HepG2 (cell line): ENCODE measurements at regions not wholly inside any gene's neighbourhood (a gene's known extent, or its start where the extent isn't known, plus 50 kb on each side); places are given as distances from the start of the nearest gene placed in this dataset.

Experiments
- ATAC-seq: fragments of 200-7000 bp; cut with Tn5 transposase; 3 replicates; pipeline ENCODE4 v1.9.1; 2020; ENCODE audit warnings: mild to moderate bottlenecking, moderate library complexity
- BruUV-seq: library from RNA; stranded (reverse); fragments of 400-500 nt; replicated peaks from 2 replicates; lab custom pipeline; 2021; lab: Mats Ljungman, UMichigan
- CTCF ChIA-PET: fragments of 300-600 bp; formaldehyde crosslinking; extraction: SDS; loops from one replicate; lab custom pipeline; 2021; ENCODE audit warnings: low total read pairs, inconsistent platforms, low intra/inter-chr PET ratio; lab: Yijun Ruan, JAX
- POLR2A ChIA-PET: fragments of 350-600 bp; sonication (Branson Sonifier 250); formaldehyde crosslinking; loops from one replicate; lab custom pipeline; 2020; ENCODE audit warnings: antibody characterized with exemption, inconsistent platforms; lab: Yijun Ruan, JAX
- DNase-seq: peaks from one replicate; pipeline ENCODE4 v3.0.0-alpha.2; 2015; ENCODE audit warnings: low spot score
- FAIRE-seq: peaks from 3 replicates; lab custom pipeline; 2011; peaks lifted over from hg19 to GRCh38; lab: Jason Lieb, UNC
- H2AFZ ChIP-seq: one replicate; pipeline ENCODE4 v1.6.1; 2011; ENCODE audit warnings: low read length, inconsistent platforms
- H3K27ac ChIP-seq: fragments of 300-600 bp; 3 replicates; pipeline ENCODE4 v1.8.0; 2011; ENCODE audit warnings: mixed run types, mild to moderate bottlenecking, mixed read lengths, low read length, inconsistent platforms; ENCODE audit not compliant: insufficient read depth; ENCODE audit errors: extremely low read length
- H3K27me3 ChIP-seq, 2 experiments: fragments of 200-600 bp in 1 of 2; 2 replicates in 1 of 2; 3 replicates in 1 of 2; pipeline versions ENCODE4 v1.6.0 to v1.8.0; 2011; ENCODE audit warnings: low read length in 2 of 2, mild to moderate bottlenecking in 2 of 2, moderate library complexity in 2 of 2, inconsistent platforms in 1 of 2; ENCODE audit not compliant: insufficient read depth in 2 of 2, control insufficient read depth in 1 of 2
- H3K36me3 ChIP-seq, 2 experiments: fragments of 200-600 bp in 1 of 2; replicated peaks in 1 of 2; 2 replicates in 1 of 2; 3 replicates in 1 of 2; pipeline versions ENCODE4 v1.5.1 to v1.8.0; 2011; ENCODE audit warnings: low read length in 2 of 2, inconsistent platforms in 1 of 2; ENCODE audit not compliant: insufficient read depth in 2 of 2, control insufficient read depth in 1 of 2
- H3K4me1 ChIP-seq: 2 replicates; pipeline ENCODE4 v1.5.1; 2012; ENCODE audit warnings: low read length, inconsistent platforms; ENCODE audit not compliant: insufficient read depth
- H3K4me2 ChIP-seq: 2 replicates; pipeline ENCODE4 v1.6.0; 2011; ENCODE audit warnings: low read depth, low read length, inconsistent platforms
- H3K4me3 ChIP-seq, 3 experiments: fragments of 200-600 bp in 1 of 3; sonication (generic), shearing (Covaris generic) in 1 of 3; replicated peaks in 1 of 3; 2 replicates each; pipeline ENCODE4 v1.5.1; 2011 to 2016; ENCODE audit warnings: low read length in 3 of 3, inconsistent platforms in 2 of 3, low read depth in 2 of 3, mild to moderate bottlenecking in 2 of 3, control low read depth in 1 of 3, mixed read lengths in 1 of 3; ENCODE audit not compliant: insufficient read depth in 1 of 3
- H3K79me2 ChIP-seq: one replicate; pipeline ENCODE4 v1.6.1; 2011; ENCODE audit warnings: low read length, inconsistent platforms; ENCODE audit not compliant: insufficient read depth
- H3K9ac ChIP-seq: 2 replicates; pipeline ENCODE4 v1.6.0; 2011; ENCODE audit warnings: mild to moderate bottlenecking, low read depth, low read length, inconsistent platforms; ENCODE audit not compliant: insufficient read depth
- H3K9me3 ChIP-seq: 2 replicates; pipeline ENCODE4 v1.5.1; 2012; ENCODE audit warnings: mild to moderate bottlenecking, low read length
- H4K20me1 ChIP-seq: 2 replicates; pipeline ENCODE4 v1.6.0; 2011; ENCODE audit warnings: inconsistent platforms, mild to moderate bottlenecking, low read length, moderate library complexity; ENCODE audit not compliant: insufficient read depth
- CBX2 ChIP-seq, 2 experiments: fragments of 200-600 bp in 1 of 2; sonication (generic); formaldehyde crosslinking in 1 of 2; IDR thresholded peaks; 2 replicates each; pipeline versions ENCODE4 v1.7.0 to v1.8.1; 2018 to 2022; ENCODE audit warnings: low read depth in 2 of 2, low read length in 1 of 2, mild to moderate bottlenecking in 1 of 2, missing genetic modification reagents in 1 of 2
- HHEX ChIP-seq: IDR thresholded peaks from 2 replicates; pipeline ENCODE4 v1.6.1; 2016; ENCODE audit warnings: control low read depth
- HMGA1 ChIP-seq: sonication (generic); formaldehyde crosslinking; conservative IDR thresholded peaks from 2 replicates; pipeline ENCODE4 v1.4.0; 2020; ENCODE audit warnings: missing genetic modification reagents
- HNRNPH1 ChIP-seq: fragments of 200-400 bp; formaldehyde crosslinking; optimal IDR thresholded peaks from 2 replicates; pipeline ENCODE3; 2017; ENCODE audit warnings: mild to moderate bottlenecking, low read depth, low read length
- MED13 ChIP-seq: sonication (generic); formaldehyde crosslinking; IDR thresholded peaks from 2 replicates; pipeline ENCODE4 v1.5.0; 2020; ENCODE audit warnings: missing genetic modification reagents
- ZNF124 ChIP-seq: sonication (generic); formaldehyde crosslinking; IDR thresholded peaks from 2 replicates; pipeline ENCODE4 v1.4.0; 2020; ENCODE audit warnings: missing genetic modification reagents
- ZNF17 ChIP-seq: sonication (generic); formaldehyde crosslinking; IDR thresholded peaks from 2 replicates; pipeline ENCODE4 v1.5.0; 2020; ENCODE audit warnings: mild to moderate bottlenecking, missing genetic modification reagents
- ZNF225 ChIP-seq: sonication (generic); formaldehyde crosslinking; IDR thresholded peaks from 2 replicates; pipeline ENCODE4 v1.4.0; 2020; ENCODE audit warnings: mild to moderate bottlenecking, missing genetic modification reagents
- ZNF263 ChIP-seq: sonication (generic); formaldehyde crosslinking; IDR thresholded peaks from 2 replicates; pipeline ENCODE4 v1.4.0; 2020; ENCODE audit warnings: missing genetic modification reagents
- ZNF549 ChIP-seq: sonication (generic); formaldehyde crosslinking; IDR thresholded peaks from 2 replicates; pipeline ENCODE4 v1.5.0; 2020; ENCODE audit warnings: missing genetic modification reagents
- ZNF737 ChIP-seq: sonication (generic); formaldehyde crosslinking; IDR thresholded peaks from 2 replicates; pipeline ENCODE4 v1.5.0; 2020; ENCODE audit warnings: missing genetic modification reagents, mild to moderate bottlenecking, borderline replicate concordance
- ZNF768 ChIP-seq: sonication (generic); formaldehyde crosslinking; IDR thresholded peaks from 2 replicates; pipeline ENCODE4 v1.4.0; 2020; ENCODE audit warnings: missing genetic modification reagents
- ZNF839 ChIP-seq: sonication (generic); formaldehyde crosslinking; IDR thresholded peaks from 2 replicates; pipeline ENCODE4 v1.4.0; 2020; ENCODE audit warnings: missing genetic modification reagents, mild to moderate bottlenecking, borderline replicate concordance
- WGBS: methylation state at CpG from one replicate; pipeline ENCODE4 v1.1.6; 2017; ENCODE audit warnings: low lambda C conversion rate; 5-methylcytosine and 5-hydroxymethylcytosine counted together
- in situ Hi-C: cut with HindIII; loops from 2 replicates; pipeline ENCODE4 v1.10.0; 2017; ENCODE audit warnings: low pct_unique_long_range_greater_than_20kb; ENCODE audit not compliant: extremely low pct_ligation_motif_present
- intact Hi-C: fragments of 100-400 bp; cut with micrococcal nuclease; formaldehyde crosslinking; loops from one replicate; pipeline ENCODE4 v1.10.0; 2022; ENCODE audit not compliant: unreplicated experiment
- TF ChIP-seq, protein P1 (sequence below): sonication (generic); formaldehyde crosslinking; IDR thresholded peaks from 2 replicates; pipeline ENCODE4 v1.8.0; 2022; ENCODE audit warnings: missing genetic modification reagents, mild to moderate bottlenecking, moderate library complexity, borderline replicate concordance
- TF ChIP-seq, protein P2 (sequence below): sonication (generic); formaldehyde crosslinking; conservative IDR thresholded peaks from 2 replicates; pipeline ENCODE4 v1.4.0; 2020; ENCODE audit warnings: missing genetic modification reagents

DNA sequence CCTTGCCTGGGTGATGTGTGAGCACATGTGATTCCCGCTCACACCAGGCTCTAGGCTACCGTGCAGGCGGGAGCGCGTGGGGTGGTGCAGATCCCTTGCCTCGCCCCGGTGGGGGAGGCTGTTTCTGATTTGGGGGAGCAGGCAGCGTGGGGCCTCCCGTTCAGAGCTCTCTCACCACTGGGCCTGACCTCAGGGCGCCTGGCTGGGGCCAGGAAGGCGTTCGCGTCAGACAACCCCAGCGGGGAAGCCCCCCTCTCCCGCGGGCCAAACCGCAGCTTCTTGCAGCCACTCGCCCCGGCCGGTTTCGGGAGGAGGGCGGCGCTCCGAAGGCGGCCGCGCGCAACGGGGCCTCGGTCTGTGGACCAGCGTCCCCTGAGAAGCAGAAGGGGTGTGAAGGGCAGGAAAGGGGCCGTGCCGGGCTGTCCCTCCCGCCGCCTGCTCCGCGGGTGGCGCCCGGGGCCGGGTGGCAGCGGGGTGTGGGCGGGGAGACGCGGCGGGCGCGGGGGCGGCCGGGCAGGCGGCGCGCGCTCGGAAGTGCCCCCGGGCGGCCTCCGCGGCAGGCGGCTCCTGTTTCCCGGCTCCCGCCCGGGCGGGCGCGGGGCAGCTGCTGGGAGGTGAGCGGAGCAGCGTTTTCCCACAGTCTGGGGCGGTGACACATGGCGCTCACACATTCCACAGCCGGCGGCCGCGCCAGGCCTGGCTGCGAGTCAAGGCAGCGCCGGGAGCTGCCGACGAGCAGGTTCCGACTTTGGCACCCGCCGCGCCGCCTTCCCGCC, 65.1 kb upstream of the HES1 start (continued):
- TF ChIP-seq, protein P1, sequence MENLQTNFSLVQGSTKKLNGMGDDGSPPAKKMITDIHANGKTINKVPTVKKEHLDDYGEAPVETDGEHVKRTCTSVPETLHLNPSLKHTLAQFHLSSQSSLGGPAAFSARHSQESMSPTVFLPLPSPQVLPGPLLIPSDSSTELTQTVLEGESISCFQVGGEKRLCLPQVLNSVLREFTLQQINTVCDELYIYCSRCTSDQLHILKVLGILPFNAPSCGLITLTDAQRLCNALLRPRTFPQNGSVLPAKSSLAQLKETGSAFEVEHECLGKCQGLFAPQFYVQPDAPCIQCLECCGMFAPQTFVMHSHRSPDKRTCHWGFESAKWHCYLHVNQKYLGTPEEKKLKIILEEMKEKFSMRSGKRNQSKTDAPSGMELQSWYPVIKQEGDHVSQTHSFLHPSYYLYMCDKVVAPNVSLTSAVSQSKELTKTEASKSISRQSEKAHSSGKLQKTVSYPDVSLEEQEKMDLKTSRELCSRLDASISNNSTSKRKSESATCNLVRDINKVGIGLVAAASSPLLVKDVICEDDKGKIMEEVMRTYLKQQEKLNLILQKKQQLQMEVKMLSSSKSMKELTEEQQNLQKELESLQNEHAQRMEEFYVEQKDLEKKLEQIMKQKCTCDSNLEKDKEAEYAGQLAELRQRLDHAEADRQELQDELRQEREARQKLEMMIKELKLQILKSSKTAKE (CRISPR knock-in tag) = peak; percentile 87
- TF ChIP-seq ZNF737 (0 out of 2 replicates have a peak, but pooled peaks have one; percentile 76), ZNF225 (CRISPR knock-in tag) (peak; percentile 97), ZNF17 (no peak; the same call in 1 of the 2 replicates), ZNF549 (CRISPR knock-in tag) (0 out of 2 replicates have a peak, but pooled peaks have one; percentile 49), MED13 (CRISPR knock-in tag) (peak; percentile 93)

DNA sequence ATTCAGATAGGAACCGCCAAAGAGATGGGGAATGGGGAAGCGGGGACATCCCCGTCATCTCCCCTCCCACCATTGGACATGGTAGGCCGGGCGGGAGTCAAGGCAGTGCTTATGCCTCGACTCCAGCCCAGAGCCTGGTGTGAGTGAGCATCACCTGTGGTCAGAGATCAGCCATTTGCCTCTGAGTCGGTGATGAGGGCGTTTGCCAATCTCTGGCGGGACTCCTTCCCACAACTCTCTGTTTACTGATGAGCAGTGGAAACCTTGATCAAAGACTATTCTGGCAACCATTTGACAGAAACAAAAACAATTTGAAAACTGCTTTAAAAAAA, 63.9 kb upstream of the HES1 start:
- H2AFZ ChIP-seq = no peak overlapping the region
- DNase-seq = no peak
- no TSS peak for BruUV-seq
- intact Hi-C loops = loop anchor here (10.0 kb wide), 1 partner anchor 243 kb away; no protein-coding TSS in a partner anchor
- ChIA-PET CTCF (no interaction called here), POLR2A (interaction anchor here (1.0 to 5.2 kb wide), 6 partner anchors 13 to 327 kb away, joined by 3 to 128 read pairs (median 9); partner anchors contain the start of gene HES1)
- H3K4me3 ChIP-seq = no peak overlapping the region
- 34% methylated on average over 9 of the region's 9 CpGs for WGBS
- peaks cover 65% of the 10 kb centered on the region for H3K4me1 ChIP-seq
- no peaks in the 10 kb centered on the region for H3K79me2 ChIP-seq
- H3K9ac ChIP-seq = no peak overlapping the region
- no peak overlapping the region for H3K27ac ChIP-seq
- TF ChIP-seq ZNF124 (CRISPR knock-in tag) (no peak), HHEX (no peak), HNRNPH1 (no peak), ZNF263 (CRISPR knock-in tag) (0 out of 2 replicates have a peak, but pooled peaks have one; percentile 21), HMGA1 (CRISPR knock-in tag) (no peak), ZNF768 (CRISPR knock-in tag) (no peak), CBX2 (IDR thresholded peaks at IDR 0.05; ENCODE audit: low read depth, low read length) (no peak), CBX2 (CRISPR knock-in tag; IDR thresholded peaks at IDR 0.05; ENCODE audit: low read depth) (0 out of 2 replicates have a peak, but pooled peaks have one; percentile 31), ZNF839 (0 out of 2 replicates have a peak, but pooled peaks have one; percentile 23)
- TF ChIP-seq, protein P2, sequence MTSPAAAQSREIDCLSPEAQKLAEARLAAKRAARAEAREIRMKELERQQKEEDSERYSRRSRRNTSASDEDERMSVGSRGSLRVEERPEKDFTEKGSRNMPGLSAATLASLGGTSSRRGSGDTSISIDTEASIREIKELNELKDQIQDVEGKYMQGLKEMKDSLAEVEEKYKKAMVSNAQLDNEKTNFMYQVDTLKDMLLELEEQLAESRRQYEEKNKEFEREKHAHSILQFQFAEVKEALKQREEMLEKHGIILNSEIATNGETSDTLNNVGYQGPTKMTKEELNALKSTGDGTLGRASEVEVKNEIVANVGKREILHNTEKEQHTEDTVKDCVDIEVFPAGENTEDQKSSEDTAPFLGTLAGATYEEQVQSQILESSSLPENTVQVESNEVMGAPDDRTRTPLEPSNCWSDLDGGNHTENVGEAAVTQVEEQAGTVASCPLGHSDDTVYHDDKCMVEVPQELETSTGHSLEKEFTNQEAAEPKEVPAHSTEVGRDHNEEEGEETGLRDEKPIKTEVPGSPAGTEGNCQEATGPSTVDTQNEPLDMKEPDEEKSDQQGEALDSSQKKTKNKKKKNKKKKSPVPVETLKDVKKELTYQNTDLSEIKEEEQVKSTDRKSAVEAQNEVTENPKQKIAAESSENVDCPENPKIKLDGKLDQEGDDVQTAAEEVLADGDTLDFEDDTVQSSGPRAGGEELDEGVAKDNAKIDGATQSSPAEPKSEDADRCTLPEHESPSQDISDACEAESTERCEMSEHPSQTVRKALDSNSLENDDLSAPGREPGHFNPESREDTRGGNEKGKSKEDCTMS (CRISPR knock-in tag) = no peak
- TF ChIP-seq, all 625 proteins: peak for 3
- no peaks in the 10 kb centered on the region for H3K36me3 ChIP-seq
- ATAC-seq (no peak), FAIRE-seq (no peak)
- no peaks in the 10 kb centered on the region; a peak in 1 of 5 replicates for H3K27me3 ChIP-seq
- H3K4me2 ChIP-seq = peak overlapping the region; percentile 38; the same call in 1 of the 2 replicates
- in situ Hi-C loops = loop anchor here (10.0 kb wide), 1 partner anchor 63 kb away; the partner anchor contains the start of gene HES1
- H4K20me1 ChIP-seq = no peaks in the 10 kb centered on the region
- no peaks in the 10 kb centered on the region for H3K9me3 ChIP-seq
